Endothelial cell of umbilical vein (primary cell): ENCODE measurements at regions not wholly inside any gene's neighbourhood (a gene's known extent, or its start where the extent isn't known, plus 50 kb on each side); places are given as distances from the start of the nearest gene placed in this dataset.

ENCODE experiments used
- BruUV-seq: library from RNA; stranded (reverse); fragments of 400-500 nt; replicated peaks from 2 replicates; lab custom pipeline; 2021; lab: Mats Ljungman, UMichigan
- CTCF ChIA-PET: fragments of 300-600, 350-600 bp; sonication (Branson Sonifier 250); formaldehyde crosslinking; loops from one replicate; lab custom pipeline; 2021; ENCODE audit warnings: antibody characterized with exemption, inconsistent platforms; lab: Charles Lee
- POLR2A ChIA-PET: fragments of 300-600, 350-600 bp; sonication (Branson Sonifier 250); formaldehyde crosslinking; loops from one replicate; lab custom pipeline; 2021; ENCODE audit warnings: antibody characterized with exemption, inconsistent platforms; lab: Charles Lee
- DNase-seq: peaks from one replicate; pipeline ENCODE4 v3.0.0-alpha.2; 2011; ENCODE audit warnings: low read depth, low spot score
- FAIRE-seq: peaks from 2 replicates; lab custom pipeline; 2011; peaks lifted over from hg19 to GRCh38; lab: Jason Lieb, UNC
- H2AFZ ChIP-seq: 2 replicates; pipeline ENCODE4 v1.6.0; 2012; ENCODE audit warnings: low read depth, low read length, control low read depth, inconsistent platforms
- H3K27ac ChIP-seq: 2 replicates; pipeline ENCODE4 v1.5.1; 2011; ENCODE audit warnings: low read depth, mild to moderate bottlenecking, control low read depth, low read length, moderate library complexity; ENCODE audit not compliant: insufficient read depth
- H3K27me3 ChIP-seq, 2 experiments: 2 replicates each; pipeline versions ENCODE4 v1.6.0 to v1.6.1; 2011; ENCODE audit warnings: low read length in 2 of 2, mixed read lengths in 1 of 2; ENCODE audit not compliant: control insufficient read depth in 2 of 2, insufficient read depth in 2 of 2
- H3K36me3 ChIP-seq, 2 experiments: 2 replicates in 1 of 2; 3 replicates in 1 of 2; pipeline ENCODE4 v1.5.1; 2011; ENCODE audit warnings: low read length in 2 of 2, mild to moderate bottlenecking in 1 of 2, moderate library complexity in 1 of 2; ENCODE audit not compliant: control insufficient read depth in 2 of 2, insufficient read depth in 2 of 2; ENCODE audit errors: extremely low read depth in 1 of 2
- H3K4me1 ChIP-seq: 3 replicates; pipeline ENCODE4 v1.5.1; 2011; ENCODE audit warnings: mild to moderate bottlenecking, low read length; ENCODE audit not compliant: control insufficient read depth, insufficient read depth; ENCODE audit errors: extremely low read depth
- H3K4me2 ChIP-seq: 2 replicates; pipeline ENCODE4 v1.6.1; 2011; ENCODE audit warnings: low read length, control low read depth, mixed read lengths; ENCODE audit not compliant: insufficient read depth
- H3K4me3 ChIP-seq, 3 experiments: fragments of 200-600 bp in 1 of 3; sonication (generic), shearing (Covaris generic) in 1 of 3; replicated peaks in 1 of 3; 2 replicates each; pipeline ENCODE4 v1.5.1; 2011 to 2016; ENCODE audit warnings: control low read depth in 3 of 3, low read length in 3 of 3, mild to moderate bottlenecking in 2 of 3, inconsistent platforms in 1 of 3, low read depth in 1 of 3, moderate library complexity in 1 of 3; ENCODE audit not compliant: insufficient read depth in 1 of 3
- H3K79me2 ChIP-seq: 2 replicates; pipeline ENCODE4 v1.6.0; 2012; ENCODE audit warnings: low read length, inconsistent platforms; ENCODE audit not compliant: control insufficient read depth, insufficient read depth
- H3K9ac ChIP-seq: replicated peaks from 2 replicates; pipeline ENCODE3; 2011; ENCODE audit warnings: low read length, control low read depth; ENCODE audit not compliant: insufficient read depth; ENCODE audit errors: extremely low read depth
- H3K9me1 ChIP-seq: replicated peaks from 3 replicates; pipeline ENCODE4 v1.6.0; 2011; ENCODE audit warnings: mild to moderate bottlenecking, low read length; ENCODE audit not compliant: control insufficient read depth, insufficient read depth; ENCODE audit errors: extremely low read depth
- H3K9me3 ChIP-seq: replicated peaks from 2 replicates; pipeline ENCODE4 v1.5.1; 2012; ENCODE audit warnings: low read length, inconsistent platforms; ENCODE audit not compliant: control insufficient read depth, insufficient read depth
- H4K20me1 ChIP-seq: replicated peaks from 2 replicates; pipeline ENCODE3; 2011; ENCODE audit warnings: mild to moderate bottlenecking, low read length; ENCODE audit not compliant: control insufficient read depth, insufficient read depth; ENCODE audit errors: extremely low read depth
- CTCF ChIP-seq, 2 donors: IDR thresholded peaks; 1 replicate in 1 of 2; 2 replicates in 1 of 2; pipeline ENCODE4 v1.5.1; 2011; ENCODE audit warnings: low read length in 2 of 2, mild to moderate bottlenecking in 2 of 2, moderate library complexity in 2 of 2, control low read depth in 1 of 2, inconsistent platforms in 1 of 2, low read depth in 1 of 2; ENCODE audit not compliant: insufficient read depth in 1 of 2; ENCODE audit errors: extremely low read depth in 1 of 2
- EZH2 ChIP-seq: IDR thresholded peaks from 2 replicates; pipeline ENCODE4 v1.6.1; 2012; ENCODE audit warnings: borderline replicate concordance, low read depth, mild to moderate bottlenecking, moderate library complexity, low read length, inconsistent platforms; ENCODE audit not compliant: severe bottlenecking
- FOS ChIP-seq: IDR thresholded peaks from 2 replicates; pipeline ENCODE4 v1.6.1; 2011; ENCODE audit warnings: mild to moderate bottlenecking, low read length, moderate library complexity, borderline replicate concordance; ENCODE audit not compliant: insufficient read depth
- GATA2 ChIP-seq: IDR thresholded peaks from 2 replicates; pipeline ENCODE4 v1.7.0; 2011; ENCODE audit warnings: low read depth, mild to moderate bottlenecking, moderate library complexity, mixed read lengths, low read length; ENCODE audit not compliant: insufficient read length, insufficient read depth
- JUN ChIP-seq: IDR thresholded peaks from 2 replicates; pipeline ENCODE4 v1.6.1; 2011; ENCODE audit warnings: borderline replicate concordance, low read depth; ENCODE audit not compliant: insufficient read length, insufficient read depth
- MAX ChIP-seq: IDR thresholded peaks from 2 replicates; pipeline ENCODE4 v1.6.1; 2011; ENCODE audit not compliant: insufficient read depth, insufficient read length
- MYC ChIP-seq: IDR thresholded peaks from one replicate; pipeline ENCODE4 v1.6.1; 2011; ENCODE audit warnings: mild to moderate bottlenecking, low read depth, low read length
- POLR2A ChIP-seq: IDR thresholded peaks from 2 replicates; pipeline ENCODE4 v1.6.1; 2012; ENCODE audit warnings: low read depth, mild to moderate bottlenecking, control low read depth, low read length
- POLR2AphosphoS5 ChIP-seq: IDR thresholded peaks from 2 replicates; pipeline ENCODE4 v1.6.1; 2012; ENCODE audit warnings: low read depth, mild to moderate bottlenecking, control low read depth, low read length, moderate library complexity; ENCODE audit not compliant: insufficient read depth
- dilution Hi-C: fragments of 300-500 bp; cut with MboI; formaldehyde crosslinking; loops from one replicate; pipeline ENCODE4 v1.15.0; 2019; ENCODE audit warnings: low sequenced_read_pairs; ENCODE audit not compliant: extremely low pct_ligation_motif_present
- intact Hi-C: fragments of 100-400 bp; cut with micrococcal nuclease; formaldehyde crosslinking; loops from one replicate; pipeline ENCODE4 v1.10.0; 2022

- ChIA-PET CTCF (no interaction called here), POLR2A (no interaction called here)
- Histone ChIP-seq H3K9me3 (no peaks in the 10 kb centered on the region), H3K27me3 (no peaks in the 10 kb centered on the region), H3K9ac (no peak overlapping the region), H3K4me1 (no peaks in the 10 kb centered on the region), H3K4me2 (no peak overlapping the region), H3K4me3 (no peak overlapping the region), H2AFZ (no peak overlapping the region), H4K20me1 (no peaks in the 10 kb centered on the region), H3K36me3 (no peaks in the 10 kb centered on the region), H3K79me2 (no peaks in the 10 kb centered on the region), H3K9me1 (no peaks in the 10 kb centered on the region), H3K27ac (no peak overlapping the region)
- no TSS peak for BruUV-seq
- FAIRE-seq: no peak
- intact Hi-C loops: no loop called here
- dilution Hi-C loops: no loop called here
- DNase-seq: no peak
- TF ChIP-seq CTCF (IDR thresholded peaks at IDR 0.05; ENCODE audit: extremely low read depth in 1 of 2, insufficient read depth in 1 of 2, low read depth in 1 of 2, low read length in 2 of 2) (no peak), EZH2 (no peak), MAX (no peak), MYC (no peak)
These were observed 966.8 kb downstream of the NSUN3 start for GRCh38 chr3:95029644-95030043.

- BruUV-seq: no TSS peak
- CTCF ChIA-PET: no interaction called here
- Histone ChIP-seq H2AFZ (no peak overlapping the region), H3K36me3 (no peaks in the 10 kb centered on the region), H3K4me1 (no peaks in the 10 kb centered on the region), H3K9me1 (no peaks in the 10 kb centered on the region), H3K9me3 (no peaks in the 10 kb centered on the region), H4K20me1 (no peaks in the 10 kb centered on the region), H3K27ac (no peak overlapping the region), H3K4me2 (no peak overlapping the region), H3K9ac (no peak overlapping the region), H3K4me3 (no peak overlapping the region), H3K79me2 (no peaks in the 10 kb centered on the region), H3K27me3 (no peaks in the 10 kb centered on the region)
- no peak for DNase-seq
- TF ChIP-seq CTCF (IDR thresholded peaks at IDR 0.05; ENCODE audit: extremely low read depth in 1 of 2, insufficient read depth in 1 of 2, low read depth in 1 of 2, low read length in 2 of 2) (no peak), POLR2A (no peak), POLR2AphosphoS5 (no peak), MAX (no peak), GATA2 (no peak), FOS (no peak), MYC (no peak), EZH2 (no peak), JUN (no peak)
- POLR2A ChIA-PET: no interaction called here
- intact Hi-C loops: no loop called here
- no peak for FAIRE-seq
- dilution Hi-C loops: no loop called here
These were observed 973.7 kb downstream of the NSUN3 start for GRCh38 chr3:95036526-95037021.
